Gastrocnemius medialis (tissue), 4 donors: ENCODE measurements at regions not wholly inside any gene's neighbourhood (a gene's known extent, or its start where the extent isn't known, plus 50 kb on each side); places are given as distances from the start of the nearest gene placed in this dataset.

Experiments
- POLR2A ChIP-seq, 2 donors: fragments of 450-650 bp; IDR thresholded peaks; one replicate each; pipeline ENCODE4 v1.6.1; 2017; ENCODE audit warnings: antibody characterized with exemption in 2 of 2, mild to moderate bottlenecking in 2 of 2, moderate library complexity in 2 of 2
- TF ChIP-seq, protein P1 (sequence below), 5 experiments: fragments of 450-650 bp in 3 of 5; fragments of 200-600 bp in 2 of 5; sonication (generic) in 2 of 5; IDR thresholded peaks in 4 of 5; conservative IDR thresholded peaks in 1 of 5; 1 replicate in 4 of 5; 2 replicates in 1 of 5; pipeline ENCODE4 v1.5.1; 2016 to 2019; ENCODE audit warnings: antibody characterized with exemption in 5 of 5, mild to moderate bottlenecking in 3 of 5, moderate library complexity in 3 of 5

DNA sequence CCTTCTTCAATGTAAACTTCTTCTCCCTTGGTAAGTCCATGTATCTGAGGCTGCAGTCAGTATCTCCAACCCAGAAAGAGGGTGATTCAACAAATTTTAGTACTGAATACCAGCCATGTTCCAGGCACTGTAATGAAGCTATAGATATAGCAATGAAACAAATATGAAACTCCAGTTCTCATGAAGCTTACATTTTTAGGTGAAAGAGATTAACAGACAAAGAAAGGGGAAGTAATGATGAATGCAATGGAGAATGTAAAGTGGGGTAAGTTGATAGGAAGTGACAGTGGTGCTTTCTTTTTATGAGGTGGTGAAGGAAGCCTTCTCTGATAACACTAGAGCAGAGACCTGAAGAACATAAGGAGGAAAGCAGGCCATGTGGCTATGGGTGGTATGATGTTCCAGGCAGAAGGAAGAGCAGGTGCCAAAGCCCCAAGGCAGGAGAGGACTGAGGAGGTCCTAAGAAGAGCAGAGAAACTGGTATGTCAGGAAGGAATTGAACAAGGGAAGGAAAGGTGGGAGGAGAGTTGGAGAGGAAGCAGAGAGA is 143.6 kb downstream of the TFAP2B start:
- TF ChIP-seq, protein P1, sequence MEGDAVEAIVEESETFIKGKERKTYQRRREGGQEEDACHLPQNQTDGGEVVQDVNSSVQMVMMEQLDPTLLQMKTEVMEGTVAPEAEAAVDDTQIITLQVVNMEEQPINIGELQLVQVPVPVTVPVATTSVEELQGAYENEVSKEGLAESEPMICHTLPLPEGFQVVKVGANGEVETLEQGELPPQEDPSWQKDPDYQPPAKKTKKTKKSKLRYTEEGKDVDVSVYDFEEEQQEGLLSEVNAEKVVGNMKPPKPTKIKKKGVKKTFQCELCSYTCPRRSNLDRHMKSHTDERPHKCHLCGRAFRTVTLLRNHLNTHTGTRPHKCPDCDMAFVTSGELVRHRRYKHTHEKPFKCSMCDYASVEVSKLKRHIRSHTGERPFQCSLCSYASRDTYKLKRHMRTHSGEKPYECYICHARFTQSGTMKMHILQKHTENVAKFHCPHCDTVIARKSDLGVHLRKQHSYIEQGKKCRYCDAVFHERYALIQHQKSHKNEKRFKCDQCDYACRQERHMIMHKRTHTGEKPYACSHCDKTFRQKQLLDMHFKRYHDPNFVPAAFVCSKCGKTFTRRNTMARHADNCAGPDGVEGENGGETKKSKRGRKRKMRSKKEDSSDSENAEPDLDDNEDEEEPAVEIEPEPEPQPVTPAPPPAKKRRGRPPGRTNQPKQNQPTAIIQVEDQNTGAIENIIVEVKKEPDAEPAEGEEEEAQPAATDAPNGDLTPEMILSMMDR (IDR thresholded peaks at IDR 0.05 in 4 of 5, conservative IDR thresholded peaks at IDR 0.05 in 1 of 5) = no peak
- no peak for TF ChIP-seq POLR2A (IDR thresholded peaks at IDR 0.05)
